Heart left ventricle (tissue), 13 donors: ENCODE measurements at regions not wholly inside any gene's neighbourhood (a gene's known extent, or its start where the extent isn't known, plus 50 kb on each side); places are given as distances from the start of the nearest gene placed in this dataset.

Experiments
- POLR2A ChIP-seq, 2 donors: fragments of 450-650 bp; IDR thresholded peaks; one replicate each; pipeline ENCODE4 v1.6.1; 2017; ENCODE audit warnings: antibody characterized with exemption in 2 of 2, mild to moderate bottlenecking in 2 of 2, moderate library complexity in 2 of 2
- TF ChIP-seq, protein P1 (sequence below), 12 donors: fragments of 200-600 bp; sonication (generic) in 4 of 12; IDR thresholded peaks; one replicate each; pipeline versions ENCODE4 v1.5.0 to v1.8.0; 2018 to 2022; ENCODE audit warnings: antibody characterized with exemption in 12 of 12, mild to moderate bottlenecking in 5 of 12
- donor health status: ischemic (EF 13 %, LVEDD 7.1; RV severe dilation, severe dysfunction).
- donor health status: DM: no; HTN: yes; CAD: no.
- donor health status: DM: no; HTN: no; CAD: no.
- donor health status: ischemic (EF 25% LVEDD 6.9; RV normal size, moderate dysfunction).
- donor health status: ischemic (EF 25% LVEDD 5.7; RV mildly dilated, moderate dysfunction).
- donor health status: ischemic (EF 35%, LVEDD 5.7; RV mildly dilated, moderate dysfunction).
- donor health status: nonischemic (EF 11% LVEDD 7.7; RV severe dilation, severe dysfunction).
- donor health status: DM: yes; HTN: yes; CAD: no.
- donor health status: PGD.
- donor health status: ischemic (EF 29% LVEDD 5.4; RV normal size, mild dysfunction).
- donor health status: nonischemic (EF 23%, LVEDD 6.1; RV moderate dilation, normal function).

DNA sequence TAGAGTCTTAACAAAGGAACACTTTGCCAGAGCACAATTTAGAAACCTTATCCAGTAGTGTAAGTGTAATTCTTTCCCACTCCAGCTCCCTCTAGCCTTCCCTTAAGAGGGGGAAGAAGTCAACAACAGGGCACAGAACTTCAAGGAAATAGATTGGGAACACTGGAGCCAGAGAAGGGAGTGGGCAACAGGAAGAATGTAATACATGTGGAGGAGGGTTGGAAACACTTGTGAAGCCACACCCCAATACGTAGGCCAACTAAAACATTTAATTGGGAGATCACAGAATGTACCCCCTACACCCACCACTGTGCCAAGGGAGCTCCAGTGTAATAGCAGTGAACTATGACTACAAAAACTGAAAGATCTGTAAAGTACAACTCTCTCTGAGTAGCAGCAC lies 735.7 kb upstream of the HS3ST5 start:
- TF ChIP-seq, protein P1, sequence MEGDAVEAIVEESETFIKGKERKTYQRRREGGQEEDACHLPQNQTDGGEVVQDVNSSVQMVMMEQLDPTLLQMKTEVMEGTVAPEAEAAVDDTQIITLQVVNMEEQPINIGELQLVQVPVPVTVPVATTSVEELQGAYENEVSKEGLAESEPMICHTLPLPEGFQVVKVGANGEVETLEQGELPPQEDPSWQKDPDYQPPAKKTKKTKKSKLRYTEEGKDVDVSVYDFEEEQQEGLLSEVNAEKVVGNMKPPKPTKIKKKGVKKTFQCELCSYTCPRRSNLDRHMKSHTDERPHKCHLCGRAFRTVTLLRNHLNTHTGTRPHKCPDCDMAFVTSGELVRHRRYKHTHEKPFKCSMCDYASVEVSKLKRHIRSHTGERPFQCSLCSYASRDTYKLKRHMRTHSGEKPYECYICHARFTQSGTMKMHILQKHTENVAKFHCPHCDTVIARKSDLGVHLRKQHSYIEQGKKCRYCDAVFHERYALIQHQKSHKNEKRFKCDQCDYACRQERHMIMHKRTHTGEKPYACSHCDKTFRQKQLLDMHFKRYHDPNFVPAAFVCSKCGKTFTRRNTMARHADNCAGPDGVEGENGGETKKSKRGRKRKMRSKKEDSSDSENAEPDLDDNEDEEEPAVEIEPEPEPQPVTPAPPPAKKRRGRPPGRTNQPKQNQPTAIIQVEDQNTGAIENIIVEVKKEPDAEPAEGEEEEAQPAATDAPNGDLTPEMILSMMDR (IDR thresholded peaks at IDR 0.05), result no peak
- no peak for TF ChIP-seq POLR2A (IDR thresholded peaks at IDR 0.05)
